ENCODE measurements at regions not wholly inside any gene's neighbourhood (a gene's known extent, or its start where the extent isn't known, plus 50 kb on each side); places are given as distances from the start of the nearest gene placed in this dataset.

DNA sequence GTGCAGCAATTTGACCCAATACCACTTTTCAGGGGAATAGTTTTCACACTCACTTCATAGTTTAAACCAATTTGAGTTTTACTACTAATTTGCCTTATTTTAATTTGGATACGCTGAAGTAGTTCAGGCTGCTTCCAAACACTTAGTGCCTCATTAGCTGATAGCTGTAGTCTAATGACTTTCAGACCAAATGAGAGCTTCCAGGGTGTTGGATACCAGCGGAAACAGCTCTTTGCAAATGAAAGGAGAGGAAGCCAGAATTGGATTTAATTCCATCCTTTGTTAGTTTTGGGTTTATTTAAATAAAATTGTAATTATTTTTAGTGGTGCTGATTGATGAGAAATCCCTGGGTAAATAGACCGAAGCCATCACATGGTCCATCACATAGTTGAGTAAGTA, 158.3 kb upstream of the SEL1L start:
- Histone ChIP-seq H4K20me1 (ENCODE audit: insufficient read depth, low read length) (no peaks in the 10 kb centered on the region), H3K4me3 (ENCODE audit: low read depth, low read length, poor library complexity, severe bottlenecking) (no peak overlapping the region), H3K79me2 (ENCODE audit: insufficient read depth, low read length) (no peaks in the 10 kb centered on the region), H3K36me3 (ENCODE audit: insufficient read depth, low read length) (no peaks in the 10 kb centered on the region), H3K27me3 (ENCODE audit: insufficient read depth, low read length) (no peaks in the 10 kb centered on the region), H3K9me3 (ENCODE audit: low read length) (no peaks in the 10 kb centered on the region), H3K9me2 (ENCODE audit: low read depth, low read length) (no peaks in the 10 kb centered on the region), H3K27ac (ENCODE audit: low read depth, low read length, poor library complexity, severe bottlenecking) (no peak overlapping the region), H3K4me2 (ENCODE audit: low read length) (no peak overlapping the region), H3F3A (ENCODE audit: insufficient read depth, low read length) (no peaks in the 10 kb centered on the region), H3K9ac (ENCODE audit: low read length) (no peak overlapping the region), H2AFZ (ENCODE audit: low read length) (no peak overlapping the region), H3K4me1 (ENCODE audit: insufficient read depth, low read length, severe bottlenecking) (no peaks in the 10 kb centered on the region)
- TF ChIP-seq, protein P1, sequence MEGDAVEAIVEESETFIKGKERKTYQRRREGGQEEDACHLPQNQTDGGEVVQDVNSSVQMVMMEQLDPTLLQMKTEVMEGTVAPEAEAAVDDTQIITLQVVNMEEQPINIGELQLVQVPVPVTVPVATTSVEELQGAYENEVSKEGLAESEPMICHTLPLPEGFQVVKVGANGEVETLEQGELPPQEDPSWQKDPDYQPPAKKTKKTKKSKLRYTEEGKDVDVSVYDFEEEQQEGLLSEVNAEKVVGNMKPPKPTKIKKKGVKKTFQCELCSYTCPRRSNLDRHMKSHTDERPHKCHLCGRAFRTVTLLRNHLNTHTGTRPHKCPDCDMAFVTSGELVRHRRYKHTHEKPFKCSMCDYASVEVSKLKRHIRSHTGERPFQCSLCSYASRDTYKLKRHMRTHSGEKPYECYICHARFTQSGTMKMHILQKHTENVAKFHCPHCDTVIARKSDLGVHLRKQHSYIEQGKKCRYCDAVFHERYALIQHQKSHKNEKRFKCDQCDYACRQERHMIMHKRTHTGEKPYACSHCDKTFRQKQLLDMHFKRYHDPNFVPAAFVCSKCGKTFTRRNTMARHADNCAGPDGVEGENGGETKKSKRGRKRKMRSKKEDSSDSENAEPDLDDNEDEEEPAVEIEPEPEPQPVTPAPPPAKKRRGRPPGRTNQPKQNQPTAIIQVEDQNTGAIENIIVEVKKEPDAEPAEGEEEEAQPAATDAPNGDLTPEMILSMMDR (IDR thresholded peaks at IDR 0.05; ENCODE audit: low read length): no peak
- no peak for TF ChIP-seq EZH2 (IDR thresholded peaks at IDR 0.05; ENCODE audit: borderline replicate concordance, low read length)

DNA sequence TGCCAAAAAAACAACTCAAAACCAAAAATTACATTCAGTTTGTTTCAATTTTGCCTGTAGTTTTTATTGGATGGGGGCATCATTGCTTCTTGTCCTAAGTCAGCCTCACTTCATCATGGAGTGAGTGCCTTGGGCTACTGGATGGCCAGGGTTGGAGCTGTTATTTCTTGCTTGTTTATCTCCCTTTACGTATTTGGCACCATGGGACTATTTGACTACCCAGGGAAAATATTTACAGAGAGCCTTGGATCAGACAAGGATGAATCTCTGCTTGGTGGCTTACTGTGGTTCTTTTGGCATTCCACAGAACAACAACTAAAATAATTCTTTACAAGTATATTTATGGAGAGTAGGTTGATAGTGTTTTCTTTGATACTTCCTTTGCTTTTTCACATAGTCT, 160.8 kb upstream of the SEL1L start:
- no peaks in the 10 kb centered on the region for H3K79me2 ChIP-seq (ENCODE audit: insufficient read depth, low read length)
- TF ChIP-seq, protein P1 (IDR thresholded peaks at IDR 0.05; ENCODE audit: low read length): no peak
- no peak for TF ChIP-seq EZH2 (IDR thresholded peaks at IDR 0.05; ENCODE audit: borderline replicate concordance, low read length)
- no peak overlapping the region for H3K4me3 ChIP-seq (ENCODE audit: low read depth, low read length, poor library complexity, severe bottlenecking)
- H3K27me3 ChIP-seq (ENCODE audit: insufficient read depth, low read length): no peaks in the 10 kb centered on the region
- H3K9ac ChIP-seq (ENCODE audit: low read length): no peak overlapping the region
- no peaks in the 10 kb centered on the region for H3K4me1 ChIP-seq (ENCODE audit: insufficient read depth, low read length, severe bottlenecking)
- no peaks in the 10 kb centered on the region for H3K9me3 ChIP-seq (ENCODE audit: low read length)
- H4K20me1 ChIP-seq (ENCODE audit: insufficient read depth, low read length): no peaks in the 10 kb centered on the region
- no peaks in the 10 kb centered on the region for H3K36me3 ChIP-seq (ENCODE audit: insufficient read depth, low read length)
- no peak overlapping the region for H3K4me2 ChIP-seq (ENCODE audit: low read length)
- no peak overlapping the region for H2AFZ ChIP-seq (ENCODE audit: low read length)
- no peak overlapping the region for H3K27ac ChIP-seq (ENCODE audit: low read depth, low read length, poor library complexity, severe bottlenecking)
- no peaks in the 10 kb centered on the region for H3F3A ChIP-seq (ENCODE audit: insufficient read depth, low read length)
- no peaks in the 10 kb centered on the region for H3K9me2 ChIP-seq (ENCODE audit: low read depth, low read length)

DNA sequence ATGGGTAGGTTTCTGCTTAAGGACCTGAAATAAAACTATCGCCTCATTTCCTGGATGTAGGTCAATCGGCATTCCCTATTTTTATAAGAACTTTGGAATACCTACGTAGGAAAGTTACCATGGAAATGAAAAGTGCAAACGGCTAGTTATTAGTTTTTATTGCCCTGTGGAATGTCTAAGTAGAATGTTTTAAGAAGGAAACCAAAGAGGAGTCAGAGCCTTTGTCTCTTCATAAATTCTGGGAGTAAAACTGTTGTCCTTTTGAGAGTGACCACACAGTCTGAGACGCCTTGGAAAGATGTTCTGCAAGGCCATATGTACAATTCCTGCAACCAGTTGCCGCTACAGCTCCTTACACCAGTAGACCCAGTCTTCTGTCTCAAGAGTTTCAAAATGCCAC, 176.0 kb upstream of the SEL1L start:
- Histone ChIP-seq H3K27ac (ENCODE audit: low read depth, low read length, poor library complexity, severe bottlenecking) (no peak overlapping the region), H3K4me2 (ENCODE audit: low read length) (no peak overlapping the region), H3K9me2 (ENCODE audit: low read depth, low read length) (no peaks in the 10 kb centered on the region), H4K20me1 (ENCODE audit: insufficient read depth, low read length) (no peaks in the 10 kb centered on the region), H3K4me3 (ENCODE audit: low read depth, low read length, poor library complexity, severe bottlenecking) (no peak overlapping the region), H3K27me3 (ENCODE audit: insufficient read depth, low read length) (no peaks in the 10 kb centered on the region), H3K4me1 (ENCODE audit: insufficient read depth, low read length, severe bottlenecking) (no peaks in the 10 kb centered on the region), H3K79me2 (ENCODE audit: insufficient read depth, low read length) (no peaks in the 10 kb centered on the region), H3F3A (ENCODE audit: insufficient read depth, low read length) (no peaks in the 10 kb centered on the region), H3K9me3 (ENCODE audit: low read length) (no peaks in the 10 kb centered on the region), H3K36me3 (ENCODE audit: insufficient read depth, low read length) (no peaks in the 10 kb centered on the region), H3K9ac (ENCODE audit: low read length) (no peak overlapping the region), H2AFZ (ENCODE audit: low read length) (no peak overlapping the region)
- no peak for TF ChIP-seq EZH2 (IDR thresholded peaks at IDR 0.05; ENCODE audit: borderline replicate concordance, low read length)
- TF ChIP-seq, protein P1 (IDR thresholded peaks at IDR 0.05; ENCODE audit: low read length): no peak
